Trophoblast cell (in vitro differentiated cells and primary cell): ENCODE measurements at regions not wholly inside any gene's neighbourhood (a gene's known extent, or its start where the extent isn't known, plus 50 kb on each side); places are given as distances from the start of the nearest gene placed in this dataset.

ENCODE experiments used
- DNase-seq, 2 donors: peaks; one replicate each; pipeline ENCODE4 v3.0.0-alpha.2; 2016
- H2AFZ ChIP-seq: 2 replicates; pipeline ENCODE4 v1.6.1; 2013; ENCODE audit warnings: low read length, moderate library complexity, mild to moderate bottlenecking; ENCODE audit not compliant: insufficient read depth, poor library complexity
- H2AK5ac ChIP-seq: 2 replicates; pipeline ENCODE4 v1.6.1; 2013; ENCODE audit warnings: mild to moderate bottlenecking, low read length
- H2BK120ac ChIP-seq: 2 replicates; pipeline ENCODE4 v1.6.1; 2013; ENCODE audit warnings: low read length, mild to moderate bottlenecking, moderate library complexity; ENCODE audit not compliant: insufficient read depth, poor library complexity
- H2BK12ac ChIP-seq: 2 replicates; pipeline ENCODE4 v1.6.1; 2013; ENCODE audit warnings: mild to moderate bottlenecking, low read length, moderate library complexity
- H2BK5ac ChIP-seq: 2 replicates; pipeline ENCODE4 v1.6.1; 2013; ENCODE audit warnings: low read length, low read depth, moderate library complexity, mild to moderate bottlenecking; ENCODE audit not compliant: poor library complexity
- H3K14ac ChIP-seq: 2 replicates; pipeline ENCODE4 v1.6.1; 2013; ENCODE audit warnings: mild to moderate bottlenecking, low read length
- H3K18ac ChIP-seq: 2 replicates; pipeline ENCODE4 v1.6.1; 2013; ENCODE audit warnings: mild to moderate bottlenecking, low read length
- H3K23ac ChIP-seq: 2 replicates; pipeline ENCODE4 v1.6.1; 2013; ENCODE audit warnings: low read length
- H3K27ac ChIP-seq: 2 replicates; pipeline ENCODE4 v1.5.1; 2013; ENCODE audit warnings: low read depth, mild to moderate bottlenecking, inconsistent platforms, low read length, moderate library complexity
- H3K27me3 ChIP-seq: 2 replicates; pipeline ENCODE4 v1.6.1; 2013; ENCODE audit warnings: inconsistent platforms, mild to moderate bottlenecking, low read length, moderate library complexity; ENCODE audit not compliant: insufficient read depth
- H3K36me3 ChIP-seq, 2 experiments: 1 replicate in 1 of 2; 2 replicates in 1 of 2; pipeline ENCODE4 v1.6.1; 2013; ENCODE audit warnings: low read length in 2 of 2, mild to moderate bottlenecking in 2 of 2, moderate library complexity in 1 of 2; ENCODE audit not compliant: insufficient read depth in 2 of 2, control insufficient read depth in 1 of 2
- H3K4ac ChIP-seq: 2 replicates; pipeline ENCODE4 v1.6.1; 2013; ENCODE audit warnings: low read depth, mild to moderate bottlenecking, low read length, moderate library complexity
- H3K4me1 ChIP-seq, 2 experiments: 1 replicate in 1 of 2; 2 replicates in 1 of 2; pipeline ENCODE4 v1.6.1; 2013; ENCODE audit warnings: low read length in 2 of 2, mild to moderate bottlenecking in 2 of 2, moderate library complexity in 1 of 2; ENCODE audit not compliant: insufficient read depth in 2 of 2, control insufficient read depth in 1 of 2
- H3K4me2 ChIP-seq: 2 replicates; pipeline ENCODE4 v1.6.1; 2013; ENCODE audit warnings: inconsistent platforms, mild to moderate bottlenecking, low read length, moderate library complexity
- H3K4me3 ChIP-seq: 2 replicates; pipeline ENCODE4 v1.5.1; 2013; ENCODE audit warnings: mild to moderate bottlenecking, low read depth, low read length, inconsistent platforms
- H3K79me1 ChIP-seq: one replicate; pipeline ENCODE4 v1.6.1; 2013; ENCODE audit warnings: low read length
- H3K79me2 ChIP-seq: 2 replicates; pipeline ENCODE4 v1.6.1; 2013; ENCODE audit warnings: low read length, mild to moderate bottlenecking; ENCODE audit not compliant: control insufficient read depth, insufficient read depth, poor library complexity
- H3K9ac ChIP-seq: 2 replicates; pipeline ENCODE4 v1.6.1; 2013; ENCODE audit warnings: mild to moderate bottlenecking, low read length
- H3K9me3 ChIP-seq: 2 replicates; pipeline ENCODE4 v1.6.1; 2013; ENCODE audit warnings: low read depth, mild to moderate bottlenecking, control low read depth, inconsistent platforms, low read length; ENCODE audit not compliant: insufficient read depth
- H4K12ac ChIP-seq: 2 replicates; pipeline ENCODE4 v1.6.1; 2013; ENCODE audit warnings: low read depth, mild to moderate bottlenecking, low read length, moderate library complexity
- H4K8ac ChIP-seq: 2 replicates; pipeline ENCODE4 v1.6.1; 2013; ENCODE audit warnings: low read depth, mild to moderate bottlenecking, low read length, moderate library complexity
- H4K91ac ChIP-seq: one replicate; pipeline ENCODE4 v1.6.1; 2013; ENCODE audit warnings: low read depth, mild to moderate bottlenecking, low read length, moderate library complexity
- WGBS: extraction: QIAGEN DNeasy Blood & Tissue Kit; methylation state at CpG from one replicate; pipeline ENCODE4 v1.1.7; 2013; ENCODE audit warnings: missing lambda C conversion rate; ENCODE audit not compliant: insufficient read length, insufficient coverage; ENCODE audit errors: extremely low coverage; 5-methylcytosine and 5-hydroxymethylcytosine counted together

GRCh38 chr6:19547507-19547906 is 289.7 kb upstream of the ID4 start:
- H3K9me3 ChIP-seq, result no peaks in the 10 kb centered on the region
- no peak overlapping the region for H4K8ac ChIP-seq
- H3K4ac ChIP-seq, result no peak overlapping the region
- no peak overlapping the region for H2BK12ac ChIP-seq
- H3K27me3 ChIP-seq, result no peaks in the 10 kb centered on the region
- H3K4me2 ChIP-seq, result no peak overlapping the region
- H3K36me3 ChIP-seq, result no peaks in the 10 kb centered on the region
- H3K79me1 ChIP-seq, result no peaks in the 10 kb centered on the region
- H4K91ac ChIP-seq, result no peak overlapping the region
- H3K23ac ChIP-seq, result no peak overlapping the region
- H3K4me1 ChIP-seq, result no peaks in the 10 kb centered on the region
- H2BK5ac ChIP-seq, result no peak overlapping the region
- H3K27ac ChIP-seq, result no peak overlapping the region
- H3K18ac ChIP-seq, result no peak overlapping the region
- H3K14ac ChIP-seq, result no peak overlapping the region
- WGBS, result no CpG with 5 or more reads among the region's 2 CpGs
- no peak overlapping the region for H2AK5ac ChIP-seq
- H3K9ac ChIP-seq, result no peak overlapping the region
- no peaks in the 10 kb centered on the region for H3K79me2 ChIP-seq
- DNase-seq, result no peak
- H4K12ac ChIP-seq, result no peak overlapping the region
- H2BK120ac ChIP-seq, result no peak overlapping the region
- H3K4me3 ChIP-seq, result no peak overlapping the region
- no peak overlapping the region for H2AFZ ChIP-seq

DNA sequence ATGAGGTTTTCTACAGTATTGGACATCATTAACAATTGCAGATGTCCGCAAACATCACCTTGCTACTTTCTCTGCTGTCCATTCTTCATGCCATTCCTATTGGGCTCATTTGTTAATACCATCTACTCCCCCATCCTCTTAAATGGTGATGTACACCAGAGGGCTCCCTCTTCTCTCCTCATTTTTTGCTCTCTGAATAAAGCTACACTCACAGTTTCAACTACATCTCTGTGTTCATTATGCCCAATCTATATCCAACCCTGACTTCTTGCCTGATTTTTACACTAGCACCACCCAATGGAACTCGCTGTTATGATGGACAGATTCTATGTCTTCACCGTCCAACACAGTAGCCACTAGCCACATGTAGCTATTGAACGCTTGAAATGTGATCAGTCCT is 288.1 kb upstream of the ID4 start:
- no peak overlapping the region for H4K8ac ChIP-seq
- no peaks in the 10 kb centered on the region for H3K4me1 ChIP-seq
- H4K91ac ChIP-seq, result no peak overlapping the region
- H3K4me2 ChIP-seq, result no peak overlapping the region
- no peak for DNase-seq
- H3K14ac ChIP-seq, result no peak overlapping the region
- H3K79me1 ChIP-seq, result no peaks in the 10 kb centered on the region
- H3K27me3 ChIP-seq, result no peaks in the 10 kb centered on the region
- no peak overlapping the region for H3K4me3 ChIP-seq
- no peak overlapping the region for H2BK120ac ChIP-seq
- H3K23ac ChIP-seq, result no peak overlapping the region
- H3K36me3 ChIP-seq, result no peaks in the 10 kb centered on the region
- H3K9ac ChIP-seq, result no peak overlapping the region
- no peak overlapping the region for H2AK5ac ChIP-seq
- no peaks in the 10 kb centered on the region for H3K79me2 ChIP-seq
- WGBS, result no CpG with 5 or more reads among the region's 4 CpGs
- H2BK5ac ChIP-seq, result no peak overlapping the region
- no peak overlapping the region for H2AFZ ChIP-seq
- no peaks in the 10 kb centered on the region for H3K9me3 ChIP-seq
- no peak overlapping the region for H3K27ac ChIP-seq
- H3K18ac ChIP-seq, result no peak overlapping the region
- H3K4ac ChIP-seq, result no peak overlapping the region
- no peak overlapping the region for H4K12ac ChIP-seq
- no peak overlapping the region for H2BK12ac ChIP-seq

DNA sequence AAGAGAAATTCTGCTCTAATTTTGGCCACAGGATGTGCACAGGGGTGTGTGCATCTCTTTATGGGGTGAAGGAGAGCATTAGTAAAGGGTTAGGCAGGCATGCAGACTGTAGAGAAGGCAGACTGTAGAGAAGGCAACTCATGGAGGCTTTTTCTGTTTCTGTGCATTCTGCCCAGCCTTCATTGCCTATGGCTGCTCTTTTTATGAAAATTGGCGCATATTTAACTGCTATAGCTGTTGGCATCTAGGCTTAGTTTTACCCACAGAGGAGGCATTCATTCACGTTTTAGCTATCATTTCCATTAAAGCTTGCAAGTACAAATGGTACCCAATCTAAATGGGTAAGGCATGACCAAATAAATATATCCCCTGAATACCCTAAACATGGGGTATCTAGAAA is 286.8 kb upstream of the ID4 start:
- Histone ChIP-seq H3K79me2 (no peaks in the 10 kb centered on the region), H3K4me2 (no peak overlapping the region), H2BK12ac (no peak overlapping the region), H3K27me3 (no peaks in the 10 kb centered on the region), H3K79me1 (no peaks in the 10 kb centered on the region), H3K9me3 (no peaks in the 10 kb centered on the region), H3K4me1 (no peaks in the 10 kb centered on the region), H3K27ac (no peak overlapping the region), H3K9ac (no peak overlapping the region), H3K18ac (no peak overlapping the region), H2BK5ac (no peak overlapping the region), H3K4ac (no peak overlapping the region), H3K14ac (no peak overlapping the region), H3K23ac (no peak overlapping the region), H3K36me3 (no peaks in the 10 kb centered on the region), H3K4me3 (no peak overlapping the region), H2BK120ac (no peak overlapping the region), H2AK5ac (no peak overlapping the region), H4K91ac (no peak overlapping the region), H4K12ac (no peak overlapping the region), H4K8ac (no peak overlapping the region), H2AFZ (no peak overlapping the region)
- DNase-seq, result no peak
- no CpG with 5 or more reads among the region's 2 CpGs for WGBS

- no CpG with 5 or more reads among the region's 4 CpGs for WGBS
- no peak overlapping the region for H4K91ac ChIP-seq
- H3K79me1 ChIP-seq, result no peaks in the 10 kb centered on the region
- H3K79me2 ChIP-seq, result no peaks in the 10 kb centered on the region
- H2AFZ ChIP-seq, result no peak overlapping the region
- H3K9ac ChIP-seq, result no peak overlapping the region
- H3K4me1 ChIP-seq, result no peaks in the 10 kb centered on the region
- H3K4ac ChIP-seq, result no peak overlapping the region
- H3K4me3 ChIP-seq, result no peak overlapping the region
- H3K14ac ChIP-seq, result no peak overlapping the region
- no peaks in the 10 kb centered on the region for H3K36me3 ChIP-seq
- H3K27me3 ChIP-seq, result no peaks in the 10 kb centered on the region
- H3K9me3 ChIP-seq, result no peaks in the 10 kb centered on the region
- no peak overlapping the region for H2AK5ac ChIP-seq
- H3K27ac ChIP-seq, result no peak overlapping the region
- H3K4me2 ChIP-seq, result no peak overlapping the region
- H3K18ac ChIP-seq, result no peak overlapping the region
- no peak overlapping the region for H4K8ac ChIP-seq
- no peak for DNase-seq
- no peak overlapping the region for H2BK120ac ChIP-seq
- no peak overlapping the region for H3K23ac ChIP-seq
- H4K12ac ChIP-seq, result no peak overlapping the region
- H2BK5ac ChIP-seq, result no peak overlapping the region
- H2BK12ac ChIP-seq, result no peak overlapping the region
Measured at GRCh38 chr6:19551611-19552010, 285.6 kb upstream of the ID4 start.
